H1 (cell line): ENCODE measurements at regions not wholly inside any gene's neighbourhood (a gene's known extent, or its start where the extent isn't known, plus 50 kb on each side); places are given as distances from the start of the nearest gene placed in this dataset.

Experiments
- CTCF ChIA-PET: fragments of 300-600 bp; sonication (Branson Sonifier 250); formaldehyde crosslinking; loops from one replicate; lab custom pipeline; 2021; ENCODE audit not compliant: partially characterized antibody; lab: Charles Lee
- POLR2A ChIA-PET: fragments of 300-600 bp; sonication (Branson Sonifier 250); formaldehyde crosslinking; loops from one replicate; lab custom pipeline; 2021; ENCODE audit warnings: inconsistent platforms; ENCODE audit not compliant: partially characterized antibody; lab: Charles Lee
- DNase-seq, 2 experiments: peaks; one replicate each; pipeline versions ENCODE4 v3.0.0 to v3.0.0-alpha.2; 2010 to 2022; ENCODE audit warnings: low spot score in 2 of 2, low read depth in 1 of 2, mixed read lengths in 1 of 2
- FAIRE-seq: peaks from 2 replicates; lab custom pipeline; 2011; peaks lifted over from hg19 to GRCh38; lab: Jason Lieb, UNC
- H2AFZ ChIP-seq: 2 replicates; pipeline ENCODE4 v1.8.1; 2012; ENCODE audit warnings: low read length, inconsistent platforms
- H2AK5ac ChIP-seq: 2 replicates; pipeline ENCODE4 v1.6.1; 2013; ENCODE audit warnings: low read depth, low read length
- H2BK120ac ChIP-seq: replicated peaks from 2 replicates; pipeline ENCODE3; 2013; ENCODE audit warnings: low read depth, low read length, inconsistent platforms
- H2BK12ac ChIP-seq: 2 replicates; pipeline ENCODE4 v1.6.1; 2013; ENCODE audit warnings: low read depth, low read length
- H2BK15ac ChIP-seq: 2 replicates; pipeline ENCODE4 v1.6.1; 2013; ENCODE audit warnings: low read length
- H2BK20ac ChIP-seq: 2 replicates; pipeline ENCODE4 v1.6.1; 2013; ENCODE audit warnings: low read length
- H2BK5ac ChIP-seq: 2 replicates; pipeline ENCODE4 v1.6.1; 2013; ENCODE audit warnings: low read depth, low read length
- H3K14ac ChIP-seq: 2 replicates; pipeline ENCODE4 v1.6.1; 2013; ENCODE audit warnings: inconsistent platforms; ENCODE audit not compliant: insufficient read length
- H3K18ac ChIP-seq: 2 replicates; pipeline ENCODE4 v1.6.1; 2013; ENCODE audit warnings: low read length; ENCODE audit errors: extremely low read depth
- H3K23ac ChIP-seq: 2 replicates; pipeline ENCODE4 v1.6.1; 2013; ENCODE audit warnings: inconsistent platforms; ENCODE audit not compliant: insufficient read length
- H3K23me2 ChIP-seq: 2 replicates; pipeline ENCODE4 v1.6.1; 2013; ENCODE audit warnings: low read depth, low read length
- H3K27ac ChIP-seq: 2 replicates; pipeline ENCODE4 v1.6.1; 2011; ENCODE audit warnings: low read depth, low read length, inconsistent platforms
- H3K27me3 ChIP-seq, 4 experiments: replicated peaks in 1 of 4; 1 replicate in 1 of 4; 2 replicates in 3 of 4; pipeline versions ENCODE4 v1.6.1 to v1.8.1; 2011 to 2013; ENCODE audit warnings: low read length in 3 of 4, mild to moderate bottlenecking in 3 of 4, inconsistent platforms in 2 of 4, mixed read lengths in 2 of 4, moderate library complexity in 1 of 4; ENCODE audit not compliant: control insufficient read depth in 3 of 4, insufficient read depth in 3 of 4; ENCODE audit errors: extremely low read depth in 1 of 4
- H3K36me3 ChIP-seq, 4 experiments: 2 replicates each; pipeline versions ENCODE4 v1.6.1 to v1.8.1; 2011 to 2013; ENCODE audit warnings: mild to moderate bottlenecking in 4 of 4, low read length in 3 of 4, moderate library complexity in 2 of 4, control low read depth in 1 of 4, inconsistent platforms in 1 of 4; ENCODE audit not compliant: insufficient read depth in 4 of 4, control insufficient read depth in 2 of 4
- H3K4ac ChIP-seq: replicated peaks from 2 replicates; pipeline ENCODE3; 2013; ENCODE audit warnings: low read length, low read depth, mixed read lengths, inconsistent platforms; ENCODE audit not compliant: insufficient read length
- H3K4me1 ChIP-seq, 4 experiments: replicated peaks in 1 of 4; 1 replicate in 1 of 4; 2 replicates in 3 of 4; pipeline versions ENCODE4 v1.6.1 to v1.8.1; 2011 to 2013; ENCODE audit warnings: low read length in 3 of 4, inconsistent platforms in 2 of 4, mixed read lengths in 1 of 4; ENCODE audit not compliant: insufficient read depth in 4 of 4, control insufficient read depth in 3 of 4
- H3K4me2 ChIP-seq, 2 experiments: 2 replicates each; pipeline versions ENCODE4 v1.6.1 to v1.8.1; 2011 to 2013; ENCODE audit warnings: low read depth in 2 of 2, low read length in 2 of 2, control low read depth in 1 of 2, inconsistent platforms in 1 of 2, mild to moderate bottlenecking in 1 of 2; ENCODE audit not compliant: insufficient read depth in 1 of 2
- H3K4me3 ChIP-seq, 4 experiments: fragments of 200-600, 300-600 bp in 1 of 4; sonication (generic), shearing (Covaris generic), sonication (Bioruptor Twin) in 1 of 4; 2 replicates each; pipeline versions ENCODE4 v1.5.1 to v1.8.1; 2011 to 2016; ENCODE audit warnings: low read length in 4 of 4, low read depth in 3 of 4, control low read depth in 2 of 4, inconsistent platforms in 2 of 4, mild to moderate bottlenecking in 2 of 4, mixed read lengths in 1 of 4, moderate library complexity in 1 of 4; ENCODE audit not compliant: insufficient read depth in 2 of 4; ENCODE audit errors: extremely low read depth in 1 of 4
- H3K56ac ChIP-seq: replicated peaks from 2 replicates; pipeline ENCODE3; 2013; ENCODE audit warnings: low read depth, mild to moderate bottlenecking, mixed read lengths, low read length, inconsistent platforms; ENCODE audit not compliant: insufficient read length
- H3K79me1 ChIP-seq: 2 replicates; pipeline ENCODE4 v1.6.1; 2013; ENCODE audit warnings: low read depth, low read length, control low read depth
- H3K79me2 ChIP-seq, 2 experiments: 2 replicates each; pipeline versions ENCODE4 v1.6.1 to v1.8.1; 2012 to 2013; ENCODE audit warnings: low read length in 2 of 2, mild to moderate bottlenecking in 2 of 2, inconsistent platforms in 1 of 2; ENCODE audit not compliant: insufficient read depth in 2 of 2, control insufficient read depth in 1 of 2
- H3K9ac ChIP-seq, 4 experiments: replicated peaks in 1 of 4; 1 replicate in 1 of 4; 2 replicates in 3 of 4; pipeline versions ENCODE4 v1.6.1 to v1.8.1; 2011 to 2013; ENCODE audit warnings: low read depth in 3 of 4, low read length in 3 of 4, control low read depth in 2 of 4, mild to moderate bottlenecking in 2 of 4, moderate library complexity in 2 of 4, inconsistent platforms in 1 of 4; ENCODE audit errors: extremely low read depth in 1 of 4
- H3K9me3 ChIP-seq, 2 experiments: 2 replicates each; pipeline versions ENCODE4 v1.6.1 to v1.8.1; 2012 to 2013; ENCODE audit warnings: mild to moderate bottlenecking in 2 of 2, moderate library complexity in 2 of 2, control low read depth in 1 of 2, inconsistent platforms in 1 of 2, low read depth in 1 of 2, low read length in 1 of 2, mixed read lengths in 1 of 2; ENCODE audit not compliant: insufficient read depth in 2 of 2
- H4K20me1 ChIP-seq, 2 experiments: replicated peaks in 1 of 2; 2 replicates each; pipeline versions ENCODE3 to v1.8.1; 2011 to 2013; ENCODE audit warnings: inconsistent platforms in 2 of 2, low read length in 2 of 2, mild to moderate bottlenecking in 1 of 2; ENCODE audit not compliant: insufficient read depth in 2 of 2, control insufficient read depth in 1 of 2
- H4K5ac ChIP-seq: 2 replicates; pipeline ENCODE4 v1.6.1; 2013; ENCODE audit warnings: low read length, low read depth, mixed read lengths, inconsistent platforms; ENCODE audit not compliant: insufficient read length
- H4K8ac ChIP-seq: 2 replicates; pipeline ENCODE4 v1.8.0; 2013; ENCODE audit warnings: mild to moderate bottlenecking, moderate library complexity, low read length, inconsistent platforms; ENCODE audit not compliant: insufficient read depth; ENCODE audit errors: extremely low read depth
- H4K91ac ChIP-seq: replicated peaks from 2 replicates; pipeline ENCODE3; 2013; ENCODE audit warnings: low read length, mixed read lengths, inconsistent platforms; ENCODE audit not compliant: insufficient read length
- BRCA1 ChIP-seq: IDR thresholded peaks from 2 replicates; pipeline ENCODE4 v1.6.1; 2012; ENCODE audit warnings: low read depth, low read length, improper control_type of control experiment
- EP300 ChIP-seq, 2 experiments: IDR thresholded peaks; 1 replicate in 1 of 2; 2 replicates in 1 of 2; pipeline ENCODE4 v1.6.1; 2011 to 2012; ENCODE audit warnings: low read depth in 2 of 2, low read length in 2 of 2, mild to moderate bottlenecking in 2 of 2, borderline replicate concordance in 1 of 2, inconsistent platforms in 1 of 2, moderate library complexity in 1 of 2
- GTF2F1 ChIP-seq: IDR thresholded peaks from 2 replicates; pipeline ENCODE4 v1.6.1; 2012; ENCODE audit warnings: low read depth, low read length, improper control_type of control experiment, borderline replicate concordance
- MAFK ChIP-seq: IDR thresholded peaks from 2 replicates; pipeline ENCODE4 v1.6.1; 2012; ENCODE audit warnings: low read depth, mild to moderate bottlenecking, improper control_type of control experiment, low read length
- NRF1 ChIP-seq: IDR thresholded peaks from 2 replicates; pipeline ENCODE4 v1.6.1; 2011; ENCODE audit warnings: mild to moderate bottlenecking, low read depth, low read length, improper control_type of control experiment
- POU5F1 ChIP-seq: IDR thresholded peaks from 2 replicates; pipeline ENCODE4 v1.6.1; 2011; ENCODE audit warnings: low read depth, mild to moderate bottlenecking, low read length, moderate library complexity
- RNF2 ChIP-seq: fragments of 200-900, 300-1000 bp; sonication (generic); IDR thresholded peaks from 2 replicates; pipeline ENCODE4 v1.7.1; 2016; ENCODE audit warnings: borderline replicate concordance, low read depth, mild to moderate bottlenecking, antibody characterized with exemption, low read length; ENCODE audit not compliant: poor library complexity, severe bottlenecking; ENCODE audit errors: missing control alignments
- SIRT6 ChIP-seq: IDR thresholded peaks from one replicate; pipeline ENCODE4 v1.7.1; 2012; ENCODE audit warnings: low read length, inconsistent platforms
- SP2 ChIP-seq: IDR thresholded peaks from 2 replicates; pipeline ENCODE4 v1.6.1; 2012; ENCODE audit warnings: mild to moderate bottlenecking, low read length, inconsistent platforms
- YY1 ChIP-seq: IDR thresholded peaks from 2 replicates; pipeline ENCODE4 v1.6.1; 2011; ENCODE audit warnings: low read depth, mild to moderate bottlenecking, low read length
- WGBS, 2 experiments: shearing (Covaris generic) in 1 of 2; methylation state at CpG; one replicate each; pipeline versions ENCODE4 v1.1.6 to v1.1.7; 2013 to 2015; ENCODE audit warnings: low lambda C conversion rate in 2 of 2, mixed read lengths in 2 of 2, inconsistent platforms in 1 of 2, low coverage in 1 of 2, missing lambda C conversion rate in 1 of 2; ENCODE audit not compliant: insufficient replicate concordance in 2 of 2, insufficient coverage in 1 of 2, insufficient read length in 1 of 2; ENCODE audit errors: extremely low coverage in 1 of 2, missing lambda C conversion rate in 1 of 2; 5-methylcytosine and 5-hydroxymethylcytosine counted together

- no peak overlapping the region for H3K14ac ChIP-seq
- no peak overlapping the region for H2BK15ac ChIP-seq
- DNase-seq, result no peak
- no peak overlapping the region for H3K4me3 ChIP-seq
- H4K91ac ChIP-seq, result no peak overlapping the region
- no peak overlapping the region for H3K4ac ChIP-seq
- H3K56ac ChIP-seq, result no peak overlapping the region
- no peaks in the 10 kb centered on the region for H3K79me2 ChIP-seq
- no peak overlapping the region for H2BK120ac ChIP-seq
- no peak overlapping the region for H2AK5ac ChIP-seq
- no peak overlapping the region for H2BK5ac ChIP-seq
- H3K4me1 ChIP-seq, result peaks cover 2 to 11% (median 5%) of the 10 kb centered on the region in 4 experiments; a peak in 6 of 7 replicates
- no peak overlapping the region for H2BK12ac ChIP-seq
- H3K36me3 ChIP-seq, result no peaks in the 10 kb centered on the region; a peak in 1 of 8 replicates
- POLR2A ChIA-PET, result no interaction called here
- TF ChIP-seq BRCA1, result no peak
- no peak for TF ChIP-seq GTF2F1
- no peak for TF ChIP-seq NRF1
- TF ChIP-seq YY1, result no peak
- no peak for TF ChIP-seq SP2
- TF ChIP-seq RNF2, result no peak
- TF ChIP-seq MAFK, result no peak
- no peak for TF ChIP-seq SIRT6
- no peak for TF ChIP-seq POU5F1
- no peak for TF ChIP-seq EP300 (IDR thresholded peaks at IDR 0.05; ENCODE audit: borderline replicate concordance in 1 of 2, low read depth in 2 of 2, low read length in 2 of 2)
- TF ChIP-seq, all 59 proteins: peak for 0
- H3K27me3 ChIP-seq, result no peaks in the 10 kb centered on the region
- CTCF ChIA-PET, result no interaction called here
- H3K9ac ChIP-seq, result no peak overlapping the region
- H4K5ac ChIP-seq, result no peak overlapping the region
- no peaks in the 10 kb centered on the region for H3K79me1 ChIP-seq
- no peak overlapping the region for H4K8ac ChIP-seq
- no peaks in the 10 kb centered on the region for H4K20me1 ChIP-seq
- no peak overlapping the region for H2BK20ac ChIP-seq
- H3K9me3 ChIP-seq, result no peaks in the 10 kb centered on the region
- H3K18ac ChIP-seq, result no peak overlapping the region
- H3K23ac ChIP-seq, result no peak overlapping the region
- no peak overlapping the region for H3K27ac ChIP-seq
- no peak for FAIRE-seq
- H3K23me2 ChIP-seq, result no peaks in the 10 kb centered on the region; the same call in 1 of the 2 replicates
- H2AFZ ChIP-seq, result no peak overlapping the region
- H3K4me2 ChIP-seq, result no peak overlapping the region
- WGBS, 2 experiments, result 88% methylated on average over 3 of the region's 3 CpGs; no CpG with 5 or more reads in 1 of the 2 experiments
Measured at GRCh38 chr17:34758316-34758715, 178.9 kb downstream of the TMEM132E start.
